22Rv1 (cell line): ENCODE measurements at regions not wholly inside any gene's neighbourhood (a gene's known extent, or its start where the extent isn't known, plus 50 kb on each side); places are given as distances from the start of the nearest gene placed in this dataset.

Experiments
- ZFX ChIP-seq: fragments of 450-650 bp; IDR thresholded peaks from 2 replicates; pipeline ENCODE4 v1.6.1; 2017; ENCODE audit warnings: antibody characterized with exemption, borderline replicate concordance
- TF ChIP-seq, protein P1 (sequence below): fragments of 450-650 bp; IDR thresholded peaks from 2 replicates; pipeline ENCODE4 v1.5.1; 2017; ENCODE audit warnings: mild to moderate bottlenecking

DNA sequence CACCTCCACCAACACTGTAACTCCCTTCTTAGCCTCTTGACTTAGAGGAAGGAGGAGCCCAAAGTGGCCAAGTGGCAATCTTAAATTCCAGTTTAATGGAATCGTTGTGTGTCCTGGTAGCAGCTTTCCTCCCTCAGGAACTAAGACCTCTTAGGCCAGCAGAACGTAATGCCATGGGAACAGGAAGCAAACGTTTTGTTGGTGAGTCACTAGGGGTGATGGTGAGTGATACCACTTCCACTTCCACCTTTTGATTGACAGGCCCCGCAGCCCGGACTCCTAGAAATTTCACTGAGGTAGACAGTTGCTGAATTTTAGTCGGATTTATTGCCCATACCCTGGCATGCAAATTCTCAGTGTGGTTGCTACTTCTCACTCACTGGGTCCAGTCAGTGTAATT lies 94.2 kb upstream of the FBN2 start:
- TF ChIP-seq, protein P1, sequence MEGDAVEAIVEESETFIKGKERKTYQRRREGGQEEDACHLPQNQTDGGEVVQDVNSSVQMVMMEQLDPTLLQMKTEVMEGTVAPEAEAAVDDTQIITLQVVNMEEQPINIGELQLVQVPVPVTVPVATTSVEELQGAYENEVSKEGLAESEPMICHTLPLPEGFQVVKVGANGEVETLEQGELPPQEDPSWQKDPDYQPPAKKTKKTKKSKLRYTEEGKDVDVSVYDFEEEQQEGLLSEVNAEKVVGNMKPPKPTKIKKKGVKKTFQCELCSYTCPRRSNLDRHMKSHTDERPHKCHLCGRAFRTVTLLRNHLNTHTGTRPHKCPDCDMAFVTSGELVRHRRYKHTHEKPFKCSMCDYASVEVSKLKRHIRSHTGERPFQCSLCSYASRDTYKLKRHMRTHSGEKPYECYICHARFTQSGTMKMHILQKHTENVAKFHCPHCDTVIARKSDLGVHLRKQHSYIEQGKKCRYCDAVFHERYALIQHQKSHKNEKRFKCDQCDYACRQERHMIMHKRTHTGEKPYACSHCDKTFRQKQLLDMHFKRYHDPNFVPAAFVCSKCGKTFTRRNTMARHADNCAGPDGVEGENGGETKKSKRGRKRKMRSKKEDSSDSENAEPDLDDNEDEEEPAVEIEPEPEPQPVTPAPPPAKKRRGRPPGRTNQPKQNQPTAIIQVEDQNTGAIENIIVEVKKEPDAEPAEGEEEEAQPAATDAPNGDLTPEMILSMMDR: no peak
- no peak for TF ChIP-seq ZFX
